ENCODE measurements at regions not wholly inside any gene's neighbourhood (a gene's known extent, or its start where the extent isn't known, plus 50 kb on each side); places are given as distances from the start of the nearest gene placed in this dataset.
A peak's percentile ranks its signal among the peaks of the same experiment; 100 is the strongest.

- no peak for DNase-seq (ENCODE audit: low read depth)
- no peak overlapping the region for H3K4me3 ChIP-seq (ENCODE audit: low read length)
- no peak for TF ChIP-seq CTCF (IDR thresholded peaks at IDR 0.05; ENCODE audit: insufficient read depth, low read depth, low read length, missing control alignments)
These were observed 153.4 kb upstream of the GULP1 start for GRCh38 chr2:188138313-188138712.

- no peak for TF ChIP-seq CTCF (IDR thresholded peaks at IDR 0.05; ENCODE audit: insufficient read depth, low read depth, low read length, missing control alignments)
- no peak overlapping the region for H3K4me3 ChIP-seq (ENCODE audit: low read length)
- peak; percentile 43 for DNase-seq (ENCODE audit: low read depth)
These were observed 149.6 kb upstream of the GULP1 start for GRCh38 chr2:188142088-188142487.

GRCh38 chr2:188142636-188143295 is 148.9 kb upstream of the GULP1 start:
- H3K4me3 ChIP-seq (ENCODE audit: low read length): no peak overlapping the region
- DNase-seq (ENCODE audit: low read depth): peak; percentile 81
- no peak for TF ChIP-seq CTCF (IDR thresholded peaks at IDR 0.05; ENCODE audit: insufficient read depth, low read depth, low read length, missing control alignments)

- no peak overlapping the region for H3K4me3 ChIP-seq (ENCODE audit: low read length)
- TF ChIP-seq CTCF (IDR thresholded peaks at IDR 0.05; ENCODE audit: insufficient read depth, low read depth, low read length, missing control alignments): no peak
- no peak for DNase-seq (ENCODE audit: low read depth)
These were observed 145.8 kb upstream of the GULP1 start for GRCh38 chr2:188145885-188146284.

- TF ChIP-seq CTCF (IDR thresholded peaks at IDR 0.05; ENCODE audit: insufficient read depth, low read depth, low read length, missing control alignments): no peak
- no peak overlapping the region for H3K4me3 ChIP-seq (ENCODE audit: low read length)
- no peak for DNase-seq (ENCODE audit: low read depth)
These were observed 144.8 kb upstream of the GULP1 start for GRCh38 chr2:188146888-188147287.

- no peak for DNase-seq (ENCODE audit: low read depth)
- no peak for TF ChIP-seq CTCF (IDR thresholded peaks at IDR 0.05; ENCODE audit: insufficient read depth, low read depth, low read length, missing control alignments)
- H3K4me3 ChIP-seq (ENCODE audit: low read length): no peak overlapping the region
These were observed 140.0 kb upstream of the GULP1 start for GRCh38 chr2:188151670-188152069.
